ENCODE measurements at regions not wholly inside any gene's neighbourhood (a gene's known extent, or its start where the extent isn't known, plus 50 kb on each side); places are given as distances from the start of the nearest gene placed in this dataset.

DNA sequence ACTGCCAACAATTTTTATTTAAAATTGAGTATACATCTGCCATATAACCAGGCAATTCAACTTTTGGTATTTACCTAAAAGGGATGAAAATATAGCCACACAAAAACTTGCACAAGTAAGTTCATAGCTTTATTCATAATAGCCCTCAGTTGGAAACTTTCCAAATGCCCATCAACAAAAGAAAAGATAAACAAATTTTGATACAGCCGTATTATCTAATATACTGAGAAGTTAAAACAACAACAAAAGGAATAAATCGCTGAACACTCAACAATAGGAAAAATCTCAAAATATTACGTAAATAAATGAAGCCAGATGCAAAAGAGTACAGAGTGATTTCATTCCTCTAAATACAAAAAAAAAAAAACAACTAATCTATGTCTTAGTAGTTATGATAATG, 399.2 kb upstream of the SEMA3D start:
- Mint-ChIP-seq H3K9me3 (peaks cover 10% of the 10 kb centered on the region), H3K4me3 (no peak overlapping the region), H3K4me1 (ENCODE audit: low read depth) (no peaks in the 10 kb centered on the region), H3K27me3 (ENCODE audit: low read depth) (no peaks in the 10 kb centered on the region), H3K36me3 (ENCODE audit: insufficient read depth) (no peaks in the 10 kb centered on the region)
- ATAC-seq, result no peak
- no peak for DNase-seq

GRCh38 chr7:85583131-85583953, 396.5 kb upstream of the SEMA3D start:
- ATAC-seq, result no peak
- Mint-ChIP-seq H3K4me1 (ENCODE audit: low read depth) (no peaks in the 10 kb centered on the region), H3K4me3 (no peak overlapping the region), H3K36me3 (ENCODE audit: insufficient read depth) (no peaks in the 10 kb centered on the region), H3K27me3 (ENCODE audit: low read depth) (no peaks in the 10 kb centered on the region), H3K9me3 (peaks cover 7% of the 10 kb centered on the region)
- DNase-seq, result no peak

- no peak overlapping the region for H3K4me3 Mint-ChIP-seq
- no peaks in the 10 kb centered on the region for H3K4me1 Mint-ChIP-seq (ENCODE audit: low read depth)
- H3K36me3 Mint-ChIP-seq (ENCODE audit: insufficient read depth), result no peaks in the 10 kb centered on the region
- H3K27me3 Mint-ChIP-seq (ENCODE audit: low read depth), result no peaks in the 10 kb centered on the region
- H3K9me3 Mint-ChIP-seq, result peaks cover 3% of the 10 kb centered on the region
- no peak for ATAC-seq
- DNase-seq, result no peak
Observed at GRCh38 chr7:85573844-85574243, 387.0 kb upstream of the SEMA3D start.

GRCh38 chr7:85573346-85573745, 386.5 kb upstream of the SEMA3D start:
- peaks cover 3% of the 10 kb centered on the region for H3K9me3 Mint-ChIP-seq
- ATAC-seq, result no peak
- DNase-seq, result no peak
- H3K36me3 Mint-ChIP-seq (ENCODE audit: insufficient read depth), result no peaks in the 10 kb centered on the region
- H3K27me3 Mint-ChIP-seq (ENCODE audit: low read depth), result no peaks in the 10 kb centered on the region
- H3K4me3 Mint-ChIP-seq, result no peak overlapping the region
- H3K4me1 Mint-ChIP-seq (ENCODE audit: low read depth), result no peaks in the 10 kb centered on the region

DNA sequence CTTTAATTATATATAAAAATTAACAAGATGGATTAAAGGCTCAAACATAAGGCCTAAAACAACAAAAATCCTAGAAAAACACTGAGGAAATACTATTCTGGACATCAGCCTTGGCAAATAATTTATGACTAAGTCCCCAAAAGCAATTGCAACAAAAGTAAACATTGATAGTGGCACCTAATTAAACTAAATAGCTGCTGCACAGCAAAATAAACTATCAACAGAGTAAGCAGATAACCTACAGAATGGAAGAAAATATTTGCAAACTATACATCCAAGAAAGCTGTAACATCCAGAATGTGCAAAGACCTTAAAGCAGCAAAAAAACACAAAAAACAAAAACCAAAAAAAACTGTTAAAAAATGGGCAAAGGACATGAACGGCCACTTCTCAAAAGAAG, 384.0 kb upstream of the SEMA3D start:
- DNase-seq (no peak), ATAC-seq (no peak)
- Mint-ChIP-seq H3K9me3 (peaks cover 6% of the 10 kb centered on the region), H3K4me1 (ENCODE audit: low read depth) (no peaks in the 10 kb centered on the region), H3K27me3 (ENCODE audit: low read depth) (no peaks in the 10 kb centered on the region), H3K4me3 (no peak overlapping the region), H3K36me3 (ENCODE audit: insufficient read depth) (no peaks in the 10 kb centered on the region)

DNA sequence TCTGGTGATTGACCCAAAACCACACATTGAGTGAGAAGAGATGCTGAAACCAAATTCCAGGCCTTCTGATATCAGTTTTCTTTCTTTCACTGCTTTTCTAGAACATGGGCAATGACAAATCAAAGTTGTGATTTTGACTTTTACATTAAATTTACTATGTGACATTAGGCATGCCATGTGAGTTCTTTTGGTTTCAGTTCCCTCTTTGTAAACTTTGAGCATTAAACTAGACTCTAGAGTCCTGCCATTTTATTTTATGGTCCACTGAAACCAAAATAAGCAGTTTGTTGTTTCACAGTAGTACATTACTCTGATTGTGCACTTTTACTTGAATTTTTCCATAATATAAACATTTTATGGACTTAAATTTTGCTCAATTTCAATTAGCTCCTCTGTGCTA, 381.1 kb upstream of the SEMA3D start:
- H3K9me3 Mint-ChIP-seq, result peaks cover 6% of the 10 kb centered on the region
- no peak for ATAC-seq
- H3K27me3 Mint-ChIP-seq (ENCODE audit: low read depth), result no peaks in the 10 kb centered on the region
- no peaks in the 10 kb centered on the region for H3K4me1 Mint-ChIP-seq (ENCODE audit: low read depth)
- no peaks in the 10 kb centered on the region for H3K36me3 Mint-ChIP-seq (ENCODE audit: insufficient read depth)
- H3K4me3 Mint-ChIP-seq, result no peak overlapping the region
- DNase-seq, result no peak

DNA sequence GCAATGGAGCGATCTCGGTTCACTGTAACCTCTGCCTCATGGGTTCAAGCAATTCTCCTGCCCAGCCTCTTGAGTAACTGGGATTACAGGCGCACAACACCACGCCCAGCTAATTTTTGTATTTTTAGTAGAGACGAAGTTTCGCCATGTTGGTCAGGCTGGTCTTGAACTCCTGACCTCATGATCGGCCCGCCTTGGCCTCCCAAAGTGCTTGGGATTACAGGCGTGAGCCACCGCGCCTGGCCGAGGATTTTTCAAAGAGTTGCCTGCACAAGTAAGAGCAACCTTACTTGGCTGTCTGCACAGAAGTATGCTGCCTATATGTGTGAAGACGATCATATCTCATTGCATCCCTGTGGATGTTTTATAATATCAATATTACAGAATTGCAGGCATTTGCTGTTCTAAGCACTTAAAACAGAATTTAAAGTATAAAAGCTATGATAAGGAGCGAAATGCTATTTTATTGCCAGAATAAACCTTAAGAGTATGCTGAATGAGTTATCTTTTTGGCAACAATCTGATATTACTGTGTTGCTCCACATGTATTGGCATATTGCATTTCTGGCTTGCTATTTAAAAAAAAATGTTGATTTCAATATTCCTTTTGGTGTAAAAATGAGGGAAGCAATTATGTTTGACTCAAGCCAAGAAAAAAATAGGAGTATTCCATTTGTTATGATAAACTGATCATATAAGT, 379.4 kb upstream of the SEMA3D start:
- Mint-ChIP-seq H3K4me1 (ENCODE audit: low read depth) (no peaks in the 10 kb centered on the region), H3K36me3 (ENCODE audit: insufficient read depth) (no peaks in the 10 kb centered on the region), H3K9me3 (peaks cover 6% of the 10 kb centered on the region), H3K4me3 (no peak overlapping the region), H3K27me3 (ENCODE audit: low read depth) (no peaks in the 10 kb centered on the region)
- ATAC-seq (no peak), DNase-seq (no peak)

GRCh38 chr7:85565276-85565675, 378.4 kb upstream of the SEMA3D start:
- no peaks in the 10 kb centered on the region for H3K27me3 Mint-ChIP-seq (ENCODE audit: low read depth)
- H3K9me3 Mint-ChIP-seq, result peaks cover 4% of the 10 kb centered on the region
- no peaks in the 10 kb centered on the region for H3K36me3 Mint-ChIP-seq (ENCODE audit: insufficient read depth)
- no peak overlapping the region for H3K4me3 Mint-ChIP-seq
- ATAC-seq (no peak), DNase-seq (no peak)
- H3K4me1 Mint-ChIP-seq (ENCODE audit: low read depth), result no peaks in the 10 kb centered on the region

- Mint-ChIP-seq H3K36me3 (ENCODE audit: insufficient read depth) (no peaks in the 10 kb centered on the region), H3K9me3 (peaks cover 4% of the 10 kb centered on the region), H3K4me1 (ENCODE audit: low read depth) (no peaks in the 10 kb centered on the region), H3K4me3 (no peak overlapping the region), H3K27me3 (ENCODE audit: low read depth) (no peaks in the 10 kb centered on the region)
- ATAC-seq (no peak), DNase-seq (no peak)
Observed at GRCh38 chr7:85564861-85565260, 378.0 kb upstream of the SEMA3D start.

- DNase-seq (no peak), ATAC-seq (no peak)
- Mint-ChIP-seq H3K9me3 (no peaks in the 10 kb centered on the region), H3K4me3 (no peak overlapping the region), H3K27me3 (ENCODE audit: low read depth) (no peaks in the 10 kb centered on the region), H3K4me1 (ENCODE audit: low read depth) (no peaks in the 10 kb centered on the region), H3K36me3 (ENCODE audit: insufficient read depth) (no peaks in the 10 kb centered on the region)
Observed at GRCh38 chr7:85561706-85562105, 374.9 kb upstream of the SEMA3D start.

DNA sequence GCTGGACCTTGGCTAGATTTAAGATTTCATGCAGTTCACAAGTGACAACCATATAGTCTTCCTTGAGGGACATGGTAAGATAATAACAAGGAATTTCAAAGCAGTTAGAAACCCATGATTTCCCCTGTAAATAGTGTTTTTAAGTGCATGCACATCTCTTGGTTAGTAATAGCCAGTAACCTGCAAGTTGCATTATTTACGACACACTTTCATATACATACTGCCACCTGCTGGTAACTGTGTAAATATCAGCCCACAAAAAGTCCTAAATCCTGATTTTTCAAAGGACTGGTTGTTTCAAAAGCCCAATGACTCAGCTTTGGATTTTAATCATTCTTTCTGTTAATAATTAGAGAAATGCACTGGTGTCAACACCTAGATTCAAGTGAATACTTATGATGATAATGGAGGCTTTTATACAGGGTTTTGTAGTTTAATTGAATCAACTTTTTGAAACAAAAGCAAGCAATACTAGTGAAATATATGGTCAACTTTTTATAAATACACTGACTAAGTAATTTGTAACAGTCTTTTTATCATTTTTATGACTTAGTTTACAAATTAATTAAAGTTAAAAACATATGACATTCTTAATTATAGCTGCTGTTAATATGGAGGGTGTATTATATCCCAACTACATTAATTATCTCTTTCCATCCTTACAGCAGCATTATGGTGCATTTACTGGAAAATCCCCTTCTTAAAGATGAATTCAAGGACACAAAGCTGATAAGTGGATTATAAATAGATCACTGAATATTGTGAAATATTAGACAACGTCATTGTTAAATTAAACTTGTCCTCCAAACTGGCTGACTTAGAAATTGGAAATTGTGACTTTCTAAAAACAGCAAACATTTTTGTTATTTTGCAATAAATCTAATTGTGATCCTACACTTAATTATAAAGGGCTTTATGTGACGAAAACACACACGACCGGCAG, 367.7 kb upstream of the SEMA3D start:
- Mint-ChIP-seq H3K9me3 (no peaks in the 10 kb centered on the region), H3K4me3 (no peak overlapping the region), H3K27me3 (ENCODE audit: low read depth) (no peaks in the 10 kb centered on the region), H3K4me1 (ENCODE audit: low read depth) (no peaks in the 10 kb centered on the region), H3K36me3 (ENCODE audit: insufficient read depth) (no peaks in the 10 kb centered on the region)
- ATAC-seq (no peak), DNase-seq (no peak)

DNA sequence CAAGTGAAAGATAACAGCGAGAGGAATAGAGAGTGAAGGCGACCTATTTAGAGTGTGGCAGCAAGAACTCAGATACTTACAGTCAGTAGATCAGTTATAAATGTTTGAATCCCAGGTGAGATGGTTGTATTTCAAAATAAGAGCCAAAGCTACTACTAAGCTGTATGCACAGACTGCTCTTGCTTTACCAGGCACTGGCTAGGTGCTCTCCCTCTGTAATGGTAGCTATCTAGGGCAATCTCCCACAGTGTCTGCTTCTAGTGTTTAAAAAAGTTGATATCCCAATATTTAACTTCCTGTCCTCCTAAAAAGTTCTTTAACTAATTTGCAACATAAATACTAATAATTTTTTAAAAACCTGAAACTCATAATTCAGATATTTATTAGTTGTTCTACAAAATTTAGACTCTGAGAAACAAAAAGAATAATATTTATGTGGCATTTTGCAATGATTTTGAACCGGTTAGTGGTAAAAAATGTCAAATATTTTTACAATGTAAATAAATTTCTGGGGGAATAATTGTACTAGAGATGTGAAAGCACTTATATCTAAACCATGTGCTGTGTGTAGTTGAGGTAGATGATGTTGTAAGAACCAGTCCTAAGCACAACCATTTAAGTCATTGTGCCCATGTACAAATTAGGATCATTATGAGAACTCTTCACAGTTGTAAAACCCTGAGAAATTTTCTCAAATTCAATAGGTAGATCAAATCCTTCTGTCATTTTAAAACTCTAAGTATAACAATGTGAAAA, 349.3 kb upstream of the SEMA3D start:
- Mint-ChIP-seq H3K9me3 (peaks cover 5% of the 10 kb centered on the region), H3K4me3 (no peak overlapping the region), H3K36me3 (ENCODE audit: insufficient read depth) (no peaks in the 10 kb centered on the region), H3K4me1 (ENCODE audit: low read depth) (no peaks in the 10 kb centered on the region), H3K27me3 (ENCODE audit: low read depth) (no peaks in the 10 kb centered on the region)
- no peak for DNase-seq
- no peak for ATAC-seq

- H3K4me3 Mint-ChIP-seq, result no peak overlapping the region
- DNase-seq, result no peak
- no peaks in the 10 kb centered on the region for H3K36me3 Mint-ChIP-seq (ENCODE audit: insufficient read depth)
- H3K9me3 Mint-ChIP-seq, result no peaks in the 10 kb centered on the region
- ATAC-seq, result no peak
- H3K27me3 Mint-ChIP-seq (ENCODE audit: low read depth), result no peaks in the 10 kb centered on the region
- H3K4me1 Mint-ChIP-seq (ENCODE audit: low read depth), result no peaks in the 10 kb centered on the region
Observed at GRCh38 chr7:85529831-85530230, 343.0 kb upstream of the SEMA3D start.

GRCh38 chr7:85529201-85529600, 342.3 kb upstream of the SEMA3D start:
- Mint-ChIP-seq H3K36me3 (ENCODE audit: insufficient read depth) (no peaks in the 10 kb centered on the region), H3K4me3 (no peak overlapping the region), H3K9me3 (no peaks in the 10 kb centered on the region), H3K27me3 (ENCODE audit: low read depth) (no peaks in the 10 kb centered on the region), H3K4me1 (ENCODE audit: low read depth) (no peaks in the 10 kb centered on the region)
- DNase-seq, result no peak
- no peak for ATAC-seq
